ENCODE measurements at regions not wholly inside any gene's neighbourhood (a gene's known extent, or its start where the extent isn't known, plus 50 kb on each side); places are given as distances from the start of the nearest gene placed in this dataset.
A peak's percentile ranks its signal among the peaks of the same experiment; 100 is the strongest.

DNA sequence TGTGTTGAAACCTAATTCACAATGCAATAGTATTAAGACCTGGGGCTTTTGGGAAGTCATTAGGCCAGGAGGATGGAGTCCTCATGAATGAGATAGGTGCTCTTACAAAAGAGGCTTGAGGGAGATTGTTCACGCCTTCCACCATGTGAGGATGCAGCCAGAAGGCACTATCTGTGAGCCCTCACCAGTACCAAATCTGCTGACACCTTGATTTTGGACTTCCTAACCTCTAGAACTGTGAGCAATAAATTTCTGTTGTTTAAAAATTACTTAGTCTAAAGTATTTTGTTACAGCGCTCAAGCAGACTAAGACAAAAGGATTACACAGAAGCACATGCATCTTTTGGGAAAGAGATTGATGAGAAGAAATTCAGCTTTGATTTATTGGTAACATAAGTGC lies 232.9 kb upstream of the NR4A3 start:
- intact Hi-C loops (cut with DNase I; ENCODE audit: low total_unique reads), result no loop called here
- TF ChIP-seq EP300 (IDR thresholded peaks at IDR 0.05) (no peak), POLR2AphosphoS5 (IDR thresholded peaks at IDR 0.05) (no peak), POLR2A (IDR thresholded peaks at IDR 0.05) (no peak)
- TF ChIP-seq, protein P1, sequence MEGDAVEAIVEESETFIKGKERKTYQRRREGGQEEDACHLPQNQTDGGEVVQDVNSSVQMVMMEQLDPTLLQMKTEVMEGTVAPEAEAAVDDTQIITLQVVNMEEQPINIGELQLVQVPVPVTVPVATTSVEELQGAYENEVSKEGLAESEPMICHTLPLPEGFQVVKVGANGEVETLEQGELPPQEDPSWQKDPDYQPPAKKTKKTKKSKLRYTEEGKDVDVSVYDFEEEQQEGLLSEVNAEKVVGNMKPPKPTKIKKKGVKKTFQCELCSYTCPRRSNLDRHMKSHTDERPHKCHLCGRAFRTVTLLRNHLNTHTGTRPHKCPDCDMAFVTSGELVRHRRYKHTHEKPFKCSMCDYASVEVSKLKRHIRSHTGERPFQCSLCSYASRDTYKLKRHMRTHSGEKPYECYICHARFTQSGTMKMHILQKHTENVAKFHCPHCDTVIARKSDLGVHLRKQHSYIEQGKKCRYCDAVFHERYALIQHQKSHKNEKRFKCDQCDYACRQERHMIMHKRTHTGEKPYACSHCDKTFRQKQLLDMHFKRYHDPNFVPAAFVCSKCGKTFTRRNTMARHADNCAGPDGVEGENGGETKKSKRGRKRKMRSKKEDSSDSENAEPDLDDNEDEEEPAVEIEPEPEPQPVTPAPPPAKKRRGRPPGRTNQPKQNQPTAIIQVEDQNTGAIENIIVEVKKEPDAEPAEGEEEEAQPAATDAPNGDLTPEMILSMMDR (IDR thresholded peaks at IDR 0.05), result no peak
- 91 to 98% (median 92%) methylated on average over 2 of the region's 2 CpGs for WGBS, 5 donors
- H3K4me3 ChIP-seq, result no peak overlapping the region
- H3K9me3 ChIP-seq, result no peaks in the 10 kb centered on the region
- DNase-seq, result no peak
- no peak overlapping the region for H3K27ac ChIP-seq
- no peaks in the 10 kb centered on the region for H3K4me1 ChIP-seq
- H3K36me3 ChIP-seq, result no peaks in the 10 kb centered on the region
- H3K27me3 ChIP-seq, result no peaks in the 10 kb centered on the region

DNA sequence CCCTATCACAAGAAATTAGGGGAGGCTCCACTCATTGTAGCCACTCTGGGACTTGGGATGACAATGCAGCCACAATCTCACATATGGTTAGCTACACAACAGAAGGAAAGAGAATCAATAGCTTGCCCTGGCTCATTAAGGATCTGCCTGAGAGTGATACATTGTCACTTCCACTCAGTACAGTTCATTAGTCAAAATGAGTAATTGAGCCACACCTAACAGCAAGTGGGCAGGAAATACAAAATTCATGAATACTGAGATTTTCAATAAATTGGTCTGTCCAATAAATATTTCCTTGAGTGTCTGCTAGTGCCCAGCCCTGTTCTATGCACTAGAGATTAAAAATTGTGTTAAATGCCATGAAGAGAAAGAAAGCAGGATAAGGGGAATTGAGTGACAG lies 231.3 kb upstream of the NR4A3 start:
- no peak overlapping the region for H3K27ac ChIP-seq
- no peak for DNase-seq
- H3K27me3 ChIP-seq, result no peaks in the 10 kb centered on the region
- no peaks in the 10 kb centered on the region for H3K4me1 ChIP-seq
- H3K4me3 ChIP-seq, result no peak overlapping the region
- no peaks in the 10 kb centered on the region for H3K9me3 ChIP-seq
- TF ChIP-seq EP300 (IDR thresholded peaks at IDR 0.05) (no peak), POLR2AphosphoS5 (IDR thresholded peaks at IDR 0.05) (no peak), POLR2A (IDR thresholded peaks at IDR 0.05) (no peak)
- TF ChIP-seq, protein P1 (IDR thresholded peaks at IDR 0.05), result no peak
- no peaks in the 10 kb centered on the region for H3K36me3 ChIP-seq
- intact Hi-C loops (cut with DNase I; ENCODE audit: low total_unique reads), result no loop called here

DNA sequence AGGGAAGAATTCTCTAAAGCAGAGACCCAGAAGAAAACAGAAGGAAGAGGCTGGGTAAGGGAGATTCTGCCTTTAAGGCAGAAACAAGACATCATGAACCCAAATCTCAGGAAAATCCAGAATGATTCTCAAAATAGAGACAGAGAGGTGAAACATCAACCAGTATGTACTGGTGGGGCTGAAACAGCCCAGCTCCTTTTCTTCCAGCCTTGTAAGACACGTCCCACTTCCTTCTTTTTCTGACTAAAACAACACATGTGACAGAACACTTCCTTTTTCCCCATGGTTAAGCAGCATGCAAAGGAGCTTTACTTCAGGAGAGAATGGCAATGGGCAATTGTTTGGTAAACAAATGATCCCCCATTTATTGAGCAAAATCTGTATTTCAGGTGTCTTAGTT lies 230.8 kb upstream of the NR4A3 start:
- 31 to 69% (median 53%) methylated on average over 1 of the region's 1 CpG for WGBS, 5 donors
- Histone ChIP-seq H3K27ac (no peak overlapping the region), H3K4me3 (no peak overlapping the region), H3K4me1 (no peaks in the 10 kb centered on the region), H3K9me3 (no peaks in the 10 kb centered on the region), H3K27me3 (no peaks in the 10 kb centered on the region), H3K36me3 (no peaks in the 10 kb centered on the region)
- TF ChIP-seq, protein P1 (IDR thresholded peaks at IDR 0.05), result no peak
- no peak for TF ChIP-seq EP300 (IDR thresholded peaks at IDR 0.05)
- no peak for TF ChIP-seq POLR2A (IDR thresholded peaks at IDR 0.05)
- TF ChIP-seq POLR2AphosphoS5 (IDR thresholded peaks at IDR 0.05), result no peak
- peak in 1 of 2 donors; percentile 12 for DNase-seq
- intact Hi-C loops (cut with DNase I; ENCODE audit: low total_unique reads), result no loop called here

DNA sequence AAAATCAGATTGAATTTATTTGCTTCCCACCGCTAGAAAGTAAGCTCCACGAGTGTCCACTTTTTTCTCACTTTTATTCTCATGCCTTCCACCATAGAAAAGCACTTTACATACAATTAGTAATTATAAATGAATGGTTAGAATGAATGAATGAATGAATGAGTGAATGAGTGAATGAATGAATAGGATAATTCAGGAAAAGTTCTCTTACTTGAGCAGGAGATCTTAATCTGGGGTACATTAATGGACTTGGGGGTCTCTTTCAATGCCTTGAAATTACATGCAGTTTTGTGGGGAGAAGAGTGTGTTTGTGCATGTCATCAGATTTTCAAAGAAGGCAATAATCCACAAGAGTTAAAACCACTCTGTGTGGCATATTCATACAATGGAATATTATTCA lies 229.9 kb upstream of the NR4A3 start:
- no peaks in the 10 kb centered on the region for H3K4me1 ChIP-seq
- H3K27ac ChIP-seq, result no peak overlapping the region
- no peaks in the 10 kb centered on the region for H3K36me3 ChIP-seq
- 92 to 97% (median 96%) methylated on average over 2 of the region's 2 CpGs for WGBS, 5 donors
- intact Hi-C loops (cut with DNase I; ENCODE audit: low total_unique reads), result no loop called here
- no peak overlapping the region for H3K4me3 ChIP-seq
- H3K9me3 ChIP-seq, result no peaks in the 10 kb centered on the region
- no peaks in the 10 kb centered on the region for H3K27me3 ChIP-seq
- TF ChIP-seq POLR2AphosphoS5 (IDR thresholded peaks at IDR 0.05) (no peak), EP300 (IDR thresholded peaks at IDR 0.05) (no peak), POLR2A (IDR thresholded peaks at IDR 0.05) (no peak)
- TF ChIP-seq, protein P1 (IDR thresholded peaks at IDR 0.05), result no peak
- no peak for DNase-seq
